Kidney (tissue), 13 donors: ENCODE measurements at regions not wholly inside any gene's neighbourhood (a gene's known extent, or its start where the extent isn't known, plus 50 kb on each side); places are given as distances from the start of the nearest gene placed in this dataset.

Source experiments
- DNase-seq, 5 donors: peaks; one replicate each; pipeline ENCODE4 v3.0.0-alpha.2; 2013 to 2020
- FAIRE-seq: peaks from 2 replicates; lab custom pipeline; 2012; peaks lifted over from hg19 to GRCh38; lab: Jason Lieb, UNC
- H3K27ac ChIP-seq, 2 donors: one replicate each; pipeline ENCODE4 v1.7.0; 2013; ENCODE audit warnings: low read depth in 2 of 2, low read length in 2 of 2, inconsistent platforms in 1 of 2
- H3K27me3 ChIP-seq: one replicate; pipeline ENCODE4 v1.7.1; 2013; ENCODE audit warnings: low read length, inconsistent platforms; ENCODE audit not compliant: control insufficient read depth, insufficient read depth
- H3K36me3 ChIP-seq, 3 donors: one replicate each; pipeline versions ENCODE4 v1.7.0 to v1.7.1; 2013; ENCODE audit warnings: low read length in 3 of 3, control low read depth in 1 of 3, inconsistent platforms in 1 of 3; ENCODE audit not compliant: insufficient read depth in 3 of 3, control insufficient read depth in 2 of 3
- H3K4me1 ChIP-seq, 3 donors: one replicate each; pipeline versions ENCODE4 v1.7.0 to v1.7.1; 2013; ENCODE audit warnings: low read length in 3 of 3, inconsistent platforms in 1 of 3, low read depth in 1 of 3; ENCODE audit not compliant: control insufficient read depth in 2 of 3, insufficient read depth in 2 of 3
- H3K4me3 ChIP-seq, 3 donors: one replicate each; pipeline versions ENCODE4 v1.7.0 to v1.8.1; 2013; ENCODE audit warnings: low read length in 3 of 3, control low read depth in 1 of 3, inconsistent platforms in 1 of 3
- H3K9ac ChIP-seq, 3 donors: one replicate each; pipeline versions ENCODE4 v1.7.0 to v1.7.1; 2013; ENCODE audit warnings: low read length in 3 of 3, control low read depth in 1 of 3, inconsistent platforms in 1 of 3
- H3K9me3 ChIP-seq, 3 donors: one replicate each; pipeline versions ENCODE4 v1.7.0 to v1.7.1; 2013; ENCODE audit warnings: low read length in 3 of 3, control low read depth in 1 of 3, inconsistent platforms in 1 of 3; ENCODE audit not compliant: control insufficient read depth in 2 of 3, insufficient read depth in 1 of 3
- intact Hi-C: fragments of 100-400 bp; cut with DNase I; formaldehyde crosslinking; loops from one replicate; pipeline ENCODE4 v1.11.1; 2022
- TF ChIP-seq, protein P1 (sequence below): IDR thresholded peaks from 3 replicates; pipeline ENCODE4 v1.5.1; 2012; ENCODE audit warnings: mild to moderate bottlenecking, moderate library complexity, borderline replicate concordance; ENCODE audit not compliant: insufficient read depth; ENCODE audit errors: extremely low read depth
- donor health status: control.
- donor health status: control.
- donor health status: control.
- donor health status: control.
- donor health status: control.
- donor health status: DM: yes; HTN: yes; CAD: no.
- donor health status: Normal renal cell carcinoma (clear cell type).

DNA sequence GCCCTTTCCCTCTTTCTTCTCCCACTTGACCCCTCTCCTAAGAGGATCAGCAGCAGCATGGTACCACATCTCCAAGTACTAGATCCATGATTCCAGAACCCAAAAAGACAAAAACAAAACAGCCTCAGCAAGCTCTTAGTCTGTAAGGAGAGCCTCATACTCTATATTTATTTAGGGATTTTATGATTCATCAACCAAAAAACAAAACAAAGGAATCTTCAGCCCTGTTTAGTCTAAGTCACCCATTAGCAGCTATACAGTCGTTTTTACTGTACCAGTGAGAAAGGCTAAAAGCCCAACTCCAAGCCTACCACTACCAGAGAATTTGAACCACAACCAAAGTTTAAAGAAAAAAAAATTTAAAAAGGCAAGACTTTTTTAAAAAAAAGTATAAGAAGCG is 1020.3 kb upstream of the CADM2 start:
- H3K4me3 ChIP-seq: no peak overlapping the region
- peaks cover 0 to 4% (median 0%) of the 10 kb centered on the region in 3 donors for H3K9me3 ChIP-seq
- H3K4me1 ChIP-seq: no peaks in the 10 kb centered on the region
- H3K27me3 ChIP-seq: no peaks in the 10 kb centered on the region
- no peak for DNase-seq
- no peak overlapping the region for H3K27ac ChIP-seq
- H3K36me3 ChIP-seq: no peaks in the 10 kb centered on the region
- intact Hi-C loops: no loop called here
- no peak overlapping the region for H3K9ac ChIP-seq
- no peak for FAIRE-seq
- TF ChIP-seq, protein P1, sequence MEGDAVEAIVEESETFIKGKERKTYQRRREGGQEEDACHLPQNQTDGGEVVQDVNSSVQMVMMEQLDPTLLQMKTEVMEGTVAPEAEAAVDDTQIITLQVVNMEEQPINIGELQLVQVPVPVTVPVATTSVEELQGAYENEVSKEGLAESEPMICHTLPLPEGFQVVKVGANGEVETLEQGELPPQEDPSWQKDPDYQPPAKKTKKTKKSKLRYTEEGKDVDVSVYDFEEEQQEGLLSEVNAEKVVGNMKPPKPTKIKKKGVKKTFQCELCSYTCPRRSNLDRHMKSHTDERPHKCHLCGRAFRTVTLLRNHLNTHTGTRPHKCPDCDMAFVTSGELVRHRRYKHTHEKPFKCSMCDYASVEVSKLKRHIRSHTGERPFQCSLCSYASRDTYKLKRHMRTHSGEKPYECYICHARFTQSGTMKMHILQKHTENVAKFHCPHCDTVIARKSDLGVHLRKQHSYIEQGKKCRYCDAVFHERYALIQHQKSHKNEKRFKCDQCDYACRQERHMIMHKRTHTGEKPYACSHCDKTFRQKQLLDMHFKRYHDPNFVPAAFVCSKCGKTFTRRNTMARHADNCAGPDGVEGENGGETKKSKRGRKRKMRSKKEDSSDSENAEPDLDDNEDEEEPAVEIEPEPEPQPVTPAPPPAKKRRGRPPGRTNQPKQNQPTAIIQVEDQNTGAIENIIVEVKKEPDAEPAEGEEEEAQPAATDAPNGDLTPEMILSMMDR: no peak

DNA sequence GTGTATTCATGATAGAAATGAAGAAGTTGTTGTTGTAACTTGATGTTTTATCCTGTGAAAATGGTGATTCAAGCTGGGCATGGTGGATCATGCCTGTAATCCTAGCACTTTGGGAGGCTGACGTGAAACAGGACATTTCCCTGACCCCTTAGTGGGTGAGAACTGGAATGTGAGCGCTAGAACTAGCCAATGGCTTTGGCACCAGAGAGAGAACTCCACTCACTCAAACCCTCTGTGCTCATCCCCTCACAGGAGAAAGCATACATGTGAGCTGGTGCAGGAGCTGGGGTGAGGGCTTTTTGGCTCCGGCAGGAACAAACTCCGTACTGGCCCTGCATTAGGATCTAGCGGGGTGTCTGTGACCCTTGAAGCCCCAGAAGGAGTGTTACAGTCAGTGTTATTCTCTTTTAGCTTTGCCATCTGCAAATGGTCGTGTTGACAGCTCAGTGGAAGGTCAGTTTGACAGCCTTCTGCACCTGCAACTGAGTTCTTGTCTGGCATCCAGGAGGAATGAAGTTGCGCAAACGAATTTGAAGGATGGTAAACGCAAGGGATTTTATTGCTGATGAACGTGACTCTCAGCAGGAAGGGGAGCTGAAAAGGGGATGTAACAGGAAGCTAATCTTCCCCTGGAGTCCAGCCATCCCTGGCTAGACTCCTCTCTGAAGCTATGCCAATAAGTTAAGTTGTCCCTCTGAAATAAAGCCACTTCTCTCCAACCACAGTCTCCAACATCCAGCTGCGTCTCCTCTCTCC is 1016.6 kb upstream of the CADM2 start:
- FAIRE-seq: no peak
- H3K9me3 ChIP-seq: no peaks in the 10 kb centered on the region
- intact Hi-C loops: no loop called here
- H3K9ac ChIP-seq: no peak overlapping the region
- H3K27ac ChIP-seq: no peak overlapping the region
- DNase-seq: no peak
- no peak overlapping the region for H3K4me3 ChIP-seq
- H3K36me3 ChIP-seq: no peaks in the 10 kb centered on the region
- no peaks in the 10 kb centered on the region for H3K4me1 ChIP-seq
- H3K27me3 ChIP-seq: no peaks in the 10 kb centered on the region
- TF ChIP-seq, protein P1: no peak

DNA sequence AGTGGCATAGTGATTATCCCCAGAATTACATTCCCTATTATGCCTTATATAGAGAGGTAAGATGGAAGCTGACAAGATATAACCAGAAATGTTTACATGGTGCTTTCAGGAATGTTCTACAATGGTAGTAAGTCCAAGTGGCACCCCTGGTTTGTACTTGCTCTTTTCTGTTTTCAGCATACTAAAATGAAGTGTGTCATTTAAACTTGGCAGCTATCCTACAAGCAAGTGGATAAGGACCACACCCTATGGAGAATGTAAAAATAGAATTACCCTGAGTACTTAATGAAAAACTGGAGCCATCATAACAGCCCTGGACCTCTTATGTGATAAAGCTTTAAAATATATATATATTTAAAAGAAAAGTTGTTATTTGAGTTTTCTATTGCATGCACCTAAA is 1012.7 kb upstream of the CADM2 start:
- DNase-seq (no peak), FAIRE-seq (no peak)
- intact Hi-C loops: no loop called here
- Histone ChIP-seq H3K27me3 (no peaks in the 10 kb centered on the region), H3K4me1 (no peaks in the 10 kb centered on the region), H3K4me3 (no peak overlapping the region), H3K9me3 (no peaks in the 10 kb centered on the region), H3K36me3 (no peaks in the 10 kb centered on the region), H3K27ac (no peak overlapping the region), H3K9ac (no peak overlapping the region)
- TF ChIP-seq, protein P1: no peak

DNA sequence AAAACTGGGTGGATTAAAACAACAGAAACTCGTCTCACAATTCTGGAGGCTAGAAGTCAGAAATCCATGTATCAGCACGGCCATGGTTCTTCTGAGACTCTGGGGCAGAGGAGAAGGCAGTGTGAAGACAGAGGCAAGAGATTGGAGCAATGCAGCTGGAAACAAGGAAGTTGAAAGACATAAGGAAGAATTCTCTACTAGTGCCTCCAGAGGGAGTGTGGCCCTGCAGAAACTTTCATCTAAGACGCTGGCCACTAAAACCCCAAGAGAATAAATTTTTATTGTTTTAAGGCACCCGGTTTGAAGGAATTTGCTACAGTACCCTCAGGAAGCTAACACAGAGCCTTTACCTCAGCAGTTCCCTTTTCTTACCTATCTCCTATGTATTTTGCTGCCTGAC is 1012.2 kb upstream of the CADM2 start:
- Histone ChIP-seq H3K9me3 (no peaks in the 10 kb centered on the region), H3K27ac (no peak overlapping the region), H3K9ac (no peak overlapping the region), H3K27me3 (no peaks in the 10 kb centered on the region), H3K36me3 (no peaks in the 10 kb centered on the region), H3K4me1 (no peaks in the 10 kb centered on the region), H3K4me3 (no peak overlapping the region)
- no peak for FAIRE-seq
- TF ChIP-seq, protein P1: no peak
- peak in 1 of 5 donors; percentile 5 for DNase-seq
- intact Hi-C loops: no loop called here
